Heart right ventricle (tissue), 16 donors: ENCODE measurements at regions not wholly inside any gene's neighbourhood (a gene's known extent, or its start where the extent isn't known, plus 50 kb on each side); places are given as distances from the start of the nearest gene placed in this dataset.

Experiments used
- ATAC-seq, 8 donors: fragments of 200-7000 bp; cut with Tn5 transposase; one replicate each; pipeline ENCODE4 v1.9.1; 2020; ENCODE audit warnings: mild to moderate bottlenecking in 8 of 8, moderate library complexity in 8 of 8, moderate number of reproducible peaks in 1 of 8
- DNase-seq, 2 donors: peaks; one replicate each; pipeline ENCODE4 v3.0.0-alpha.2; 2020
- H3K27ac ChIP-seq, 10 donors: fragments of 200-600 bp; sonication (generic) in 2 of 10; one replicate each; pipeline versions ENCODE4 v1.5.0 to v1.8.0; 2020 to 2022; ENCODE audit warnings: mild to moderate bottlenecking in 3 of 10
- H3K27me3 ChIP-seq, 7 donors: fragments of 200-600 bp; one replicate each; pipeline ENCODE4 v1.8.0; 2021 to 2022; ENCODE audit warnings: mild to moderate bottlenecking in 2 of 7
- H3K36me3 ChIP-seq, 9 donors: fragments of 200-600 bp; sonication (generic) in 1 of 9; one replicate each; pipeline versions ENCODE4 v1.5.0 to v1.8.0; 2020 to 2022; ENCODE audit warnings: mild to moderate bottlenecking in 2 of 9
- H3K4me1 ChIP-seq, 9 donors: fragments of 200-600 bp; sonication (generic) in 1 of 9; one replicate each; pipeline versions ENCODE4 v1.5.0 to v1.8.0; 2020 to 2022; ENCODE audit warnings: mild to moderate bottlenecking in 4 of 9
- H3K4me3 ChIP-seq, 10 donors: fragments of 200-600 bp; sonication (generic) in 2 of 10; one replicate each; pipeline versions ENCODE4 v1.5.0 to v1.8.0; 2020 to 2022; ENCODE audit warnings: mild to moderate bottlenecking in 7 of 10, moderate library complexity in 2 of 10
- H3K9me3 ChIP-seq, 11 donors: fragments of 200-600 bp in 10 of 11; sonication (generic) in 2 of 11; one replicate each; pipeline versions ENCODE4 v1.5.0 to v1.8.0; 2013 to 2022; ENCODE audit warnings: mild to moderate bottlenecking in 2 of 11, control low read depth in 1 of 11, moderate library complexity in 1 of 11
- WGBS, 2 donors: extraction: QIAGEN DNeasy Blood & Tissue Kit; methylation state at CpG; one replicate each; pipeline ENCODE4 v1.1.7; 2013; ENCODE audit warnings: inconsistent platforms in 1 of 2; 5-methylcytosine and 5-hydroxymethylcytosine counted together
- intact Hi-C, 10 donors: fragments of 100-400 bp; cut with DNase I; formaldehyde crosslinking; loops; one replicate each; pipeline versions ENCODE4 v1.11.1 to v1.14.2; 2022
- TF ChIP-seq, protein P1 (sequence below), 9 donors: fragments of 200-600 bp; sonication (generic) in 2 of 9; IDR thresholded peaks; one replicate each; pipeline versions ENCODE4 v1.5.0 to v1.8.0; 2021 to 2022; ENCODE audit warnings: antibody characterized with exemption in 9 of 9, mild to moderate bottlenecking in 5 of 9, moderate library complexity in 1 of 9
- donor health status: Arrhythmogenic right ventricular cardiomyopathy.
- donor health status: ischemic (EF 13 %, LVEDD 7.1; RV severe dilation, severe dysfunction).
- donor health status: healthy with polysubstance abuse.
- donor health status: DM: no; HTN: yes; CAD: no.
- donor health status: DM: no; HTN: no; CAD: no.
- donor health status: ischemic (EF 25% LVEDD 6.9; RV normal size, moderate dysfunction).
- donor health status: ischemic (EF 25% LVEDD 5.7; RV mildly dilated, moderate dysfunction).
- donor health status: healthy.
- donor health status: DM: yes; HTN: yes; CAD: no.
- donor health status: Ischemic cardiomyopathy.
- donor health status: ischemic (EF 35%, LVEDD 5.7; RV mildly dilated, moderate dysfunction).
- donor health status: nonischemic (EF 11% LVEDD 7.7; RV severe dilation, severe dysfunction).
- donor health status: DM: yes; HTN: yes; CAD: no.
- donor health status: PGD.
- donor health status: ischemic (EF 29% LVEDD 5.4; RV normal size, mild dysfunction).
- donor health status: nonischemic (EF 23%, LVEDD 6.1; RV moderate dilation, normal function).

DNA sequence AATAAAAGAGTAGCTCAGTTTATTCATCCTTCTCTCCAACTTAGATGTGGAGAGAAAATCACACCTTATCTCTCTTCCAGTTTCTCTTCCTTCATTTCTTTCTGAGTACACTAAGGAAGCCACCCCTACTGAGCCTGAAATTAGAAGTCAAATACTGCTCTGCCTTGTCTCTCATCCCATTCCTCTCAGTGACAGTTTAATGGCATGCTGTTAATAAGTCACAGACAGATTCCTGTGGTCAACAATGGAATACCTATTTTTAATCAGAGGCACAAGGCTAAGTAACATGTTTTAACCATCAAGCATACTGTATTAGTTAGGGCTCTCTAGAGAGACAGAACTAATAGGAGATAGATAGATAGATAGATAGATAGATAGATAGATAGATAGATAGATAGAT is 253.2 kb downstream of the HTR7 start:
- intact Hi-C loops, result no loop called here
- Histone ChIP-seq H3K4me1 (no peaks in the 10 kb centered on the region), H3K9me3 (peaks cover 0 to 8% (median 0%) of the 10 kb centered on the region in 11 donors), H3K27ac (no peak overlapping the region), H3K4me3 (no peak overlapping the region), H3K27me3 (no peaks in the 10 kb centered on the region), H3K36me3 (no peaks in the 10 kb centered on the region)
- no peak for ATAC-seq
- DNase-seq, result no peak
- TF ChIP-seq, protein P1, sequence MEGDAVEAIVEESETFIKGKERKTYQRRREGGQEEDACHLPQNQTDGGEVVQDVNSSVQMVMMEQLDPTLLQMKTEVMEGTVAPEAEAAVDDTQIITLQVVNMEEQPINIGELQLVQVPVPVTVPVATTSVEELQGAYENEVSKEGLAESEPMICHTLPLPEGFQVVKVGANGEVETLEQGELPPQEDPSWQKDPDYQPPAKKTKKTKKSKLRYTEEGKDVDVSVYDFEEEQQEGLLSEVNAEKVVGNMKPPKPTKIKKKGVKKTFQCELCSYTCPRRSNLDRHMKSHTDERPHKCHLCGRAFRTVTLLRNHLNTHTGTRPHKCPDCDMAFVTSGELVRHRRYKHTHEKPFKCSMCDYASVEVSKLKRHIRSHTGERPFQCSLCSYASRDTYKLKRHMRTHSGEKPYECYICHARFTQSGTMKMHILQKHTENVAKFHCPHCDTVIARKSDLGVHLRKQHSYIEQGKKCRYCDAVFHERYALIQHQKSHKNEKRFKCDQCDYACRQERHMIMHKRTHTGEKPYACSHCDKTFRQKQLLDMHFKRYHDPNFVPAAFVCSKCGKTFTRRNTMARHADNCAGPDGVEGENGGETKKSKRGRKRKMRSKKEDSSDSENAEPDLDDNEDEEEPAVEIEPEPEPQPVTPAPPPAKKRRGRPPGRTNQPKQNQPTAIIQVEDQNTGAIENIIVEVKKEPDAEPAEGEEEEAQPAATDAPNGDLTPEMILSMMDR (IDR thresholded peaks at IDR 0.05), result no peak

DNA sequence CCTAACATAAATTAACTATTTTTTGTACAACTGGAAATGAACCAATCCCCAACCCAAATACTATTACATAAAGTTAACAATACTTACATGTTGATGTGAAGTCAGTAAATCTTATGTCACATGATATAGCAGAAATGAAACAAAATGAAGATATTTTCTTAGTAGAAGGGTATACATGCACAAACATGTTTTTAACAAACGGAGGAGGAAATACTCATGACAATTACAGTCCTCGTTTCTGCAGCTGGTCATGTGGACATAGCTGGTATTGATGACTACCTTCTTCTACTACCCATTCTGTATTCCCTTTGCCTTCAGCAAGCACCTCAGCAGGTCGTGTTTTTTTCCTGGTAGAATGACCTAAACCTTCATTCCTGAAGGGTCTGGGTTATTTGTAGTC is 252.3 kb downstream of the HTR7 start:
- 65 to 68% methylated on average over 3 of the region's 3 CpGs for WGBS, 2 donors
- no peaks in the 10 kb centered on the region for H3K36me3 ChIP-seq
- ATAC-seq (no peak), DNase-seq (no peak)
- no peaks in the 10 kb centered on the region for H3K27me3 ChIP-seq
- no peak overlapping the region for H3K27ac ChIP-seq
- peaks cover 0 to 7% (median 0%) of the 10 kb centered on the region in 11 donors for H3K9me3 ChIP-seq
- intact Hi-C loops, result no loop called here
- no peak overlapping the region for H3K4me3 ChIP-seq
- no peaks in the 10 kb centered on the region for H3K4me1 ChIP-seq
- TF ChIP-seq, protein P1 (IDR thresholded peaks at IDR 0.05), result no peak

DNA sequence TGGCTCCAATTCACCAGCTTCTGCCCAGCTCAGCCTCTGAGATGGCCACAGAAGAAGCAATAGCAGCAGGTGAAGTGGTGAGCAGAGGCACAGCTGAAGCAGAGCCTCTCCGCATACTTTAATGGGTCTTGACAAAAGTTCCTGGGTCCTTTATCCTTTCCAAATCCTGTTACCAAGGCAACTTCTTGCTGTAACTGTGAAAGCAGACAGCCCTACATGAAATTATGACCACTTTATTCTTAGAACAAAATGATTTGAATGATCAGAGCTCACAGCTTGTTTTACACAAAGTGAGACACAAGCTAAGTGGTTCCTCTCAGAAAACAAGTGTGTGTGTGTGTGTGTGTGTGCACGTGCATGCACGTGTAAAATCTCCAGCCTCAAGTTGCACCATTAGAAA is 245.6 kb downstream of the HTR7 start:
- H3K4me1 ChIP-seq, result no peaks in the 10 kb centered on the region
- H3K36me3 ChIP-seq, result no peaks in the 10 kb centered on the region
- no peak overlapping the region for H3K27ac ChIP-seq
- H3K4me3 ChIP-seq, result no peak overlapping the region
- intact Hi-C loops, result no loop called here
- WGBS, 2 donors, result 60 to 70% methylated on average over 3 of the region's 3 CpGs
- ATAC-seq (no peak), DNase-seq (no peak)
- TF ChIP-seq, protein P1 (IDR thresholded peaks at IDR 0.05), result no peak
- no peaks in the 10 kb centered on the region for H3K9me3 ChIP-seq
- no peaks in the 10 kb centered on the region for H3K27me3 ChIP-seq

DNA sequence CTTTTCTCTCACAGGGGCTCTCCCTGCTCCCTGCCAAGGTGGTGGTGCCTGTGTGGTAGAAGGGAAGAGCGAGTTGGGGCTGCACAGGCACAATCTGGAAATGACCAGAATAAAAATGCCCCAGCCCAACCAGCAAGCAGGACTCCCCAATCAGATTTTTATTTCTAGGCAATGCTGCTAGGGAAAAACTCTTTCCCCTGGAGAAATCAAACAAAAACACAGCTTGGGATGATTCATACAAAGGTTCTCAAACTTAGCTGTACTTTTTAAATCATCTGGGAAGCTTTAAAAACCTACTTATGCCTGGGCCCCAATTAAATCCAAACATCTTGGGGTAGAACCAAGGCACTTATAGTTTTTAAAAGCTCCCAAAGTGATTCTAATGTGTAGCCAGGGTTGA is 243.2 kb downstream of the HTR7 start:
- Histone ChIP-seq H3K4me1 (no peaks in the 10 kb centered on the region), H3K27ac (no peak overlapping the region), H3K4me3 (no peak overlapping the region), H3K27me3 (peaks cover 0 to 4% (median 0%) of the 10 kb centered on the region in 7 donors), H3K36me3 (no peaks in the 10 kb centered on the region), H3K9me3 (no peaks in the 10 kb centered on the region)
- 61 to 63% methylated on average over 1 of the region's 1 CpG for WGBS, 2 donors
- DNase-seq (no peak), ATAC-seq (no peak)
- intact Hi-C loops, result no loop called here
- TF ChIP-seq, protein P1 (IDR thresholded peaks at IDR 0.05), result no peak

DNA sequence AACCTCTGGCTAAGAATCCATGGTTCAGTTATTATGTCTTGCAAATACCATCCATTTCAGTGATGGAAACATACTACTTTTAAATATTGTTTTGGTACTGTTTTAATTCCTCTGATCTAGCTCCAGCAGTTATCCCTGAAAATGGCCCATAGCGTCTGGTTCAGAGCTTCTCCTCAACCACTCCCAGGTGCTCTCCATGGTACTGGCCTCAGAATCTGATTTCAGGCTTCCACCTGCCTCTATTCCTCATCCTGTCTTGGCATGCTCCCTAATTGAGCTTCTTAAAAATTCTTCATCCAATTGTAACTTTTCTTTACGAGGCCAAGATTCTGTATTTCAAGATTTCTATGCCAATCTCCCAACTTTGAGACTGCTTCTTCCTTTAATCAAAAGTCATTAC is 236.3 kb downstream of the HTR7 start:
- Histone ChIP-seq H3K27me3 (peaks cover 0 to 4% (median 0%) of the 10 kb centered on the region in 7 donors), H3K4me3 (no peak overlapping the region), H3K4me1 (no peaks in the 10 kb centered on the region), H3K9me3 (no peaks in the 10 kb centered on the region), H3K36me3 (no peaks in the 10 kb centered on the region), H3K27ac (no peak overlapping the region)
- DNase-seq, result no peak
- WGBS, 2 donors, result 8 to 19% methylated on average over 2 of the region's 2 CpGs
- intact Hi-C loops, result no loop called here
- TF ChIP-seq, protein P1 (IDR thresholded peaks at IDR 0.05), result no peak
- ATAC-seq, result no peak
